Prostate gland (tissue), 2 donors: ENCODE measurements at regions not wholly inside any gene's neighbourhood (a gene's known extent, or its start where the extent isn't known, plus 50 kb on each side); places are given as distances from the start of the nearest gene placed in this dataset.

Source experiments
- DNase-seq: peaks from one replicate; pipeline ENCODE4 v3.0.0-alpha.2; 2019; ENCODE audit warnings: low spot score
- H3K27ac ChIP-seq, 2 donors: fragments of 200-600 bp; sonication (generic); 2 replicates each; pipeline ENCODE4 v1.5.1; 2017 to 2019
- H3K27me3 ChIP-seq: fragments of 200-600 bp; sonication (generic); replicated peaks from 2 replicates; pipeline ENCODE4 v1.5.1; 2019; ENCODE audit not compliant: insufficient read depth
- H3K36me3 ChIP-seq, 2 donors: fragments of 200-600 bp; sonication (generic); 1 replicate in 1 of 2; 2 replicates in 1 of 2; pipeline versions ENCODE4 v1.5.1 to v1.8.1; 2017 to 2019
- H3K4me1 ChIP-seq: fragments of 200-600 bp; sonication (generic); replicated peaks from 2 replicates; pipeline ENCODE4 v1.5.1; 2019
- H3K4me3 ChIP-seq, 2 donors: fragments of 200-600 bp; sonication (generic); 2 replicates each; pipeline ENCODE4 v1.5.1; 2017 to 2019
- H3K9me3 ChIP-seq: fragments of 200-600 bp; sonication (generic); 2 replicates; pipeline ENCODE4 v1.5.1; 2017
- POLR2A ChIP-seq: fragments of 450-650 bp; IDR thresholded peaks from one replicate; pipeline ENCODE4 v1.6.1; 2016; ENCODE audit warnings: antibody characterized with exemption, mild to moderate bottlenecking
- POLR2AphosphoS5 ChIP-seq: sonication (generic); formaldehyde crosslinking; IDR thresholded peaks from one replicate; pipeline ENCODE4 v1.6.1; 2017; ENCODE audit warnings: antibody characterized with exemption
- WGBS: methylation state at CpG from one replicate; pipeline ENCODE4 v1.1.5; 2018; 5-methylcytosine and 5-hydroxymethylcytosine counted together
- intact Hi-C: fragments of 100-400 bp; cut with DNase I; formaldehyde crosslinking; loops from one replicate; pipeline ENCODE4 v1.14.2; 2022
- TF ChIP-seq, protein P1 (sequence below), 4 experiments: fragments of 200-600 bp in 2 of 4; fragments of 450-650 bp in 2 of 4; sonication (generic) in 2 of 4; IDR thresholded peaks; 1 replicate in 3 of 4; 2 replicates in 1 of 4; pipeline ENCODE4 v1.5.1; 2016 to 2019; ENCODE audit warnings: antibody characterized with exemption in 4 of 4, mild to moderate bottlenecking in 2 of 4, moderate library complexity in 2 of 4

DNA sequence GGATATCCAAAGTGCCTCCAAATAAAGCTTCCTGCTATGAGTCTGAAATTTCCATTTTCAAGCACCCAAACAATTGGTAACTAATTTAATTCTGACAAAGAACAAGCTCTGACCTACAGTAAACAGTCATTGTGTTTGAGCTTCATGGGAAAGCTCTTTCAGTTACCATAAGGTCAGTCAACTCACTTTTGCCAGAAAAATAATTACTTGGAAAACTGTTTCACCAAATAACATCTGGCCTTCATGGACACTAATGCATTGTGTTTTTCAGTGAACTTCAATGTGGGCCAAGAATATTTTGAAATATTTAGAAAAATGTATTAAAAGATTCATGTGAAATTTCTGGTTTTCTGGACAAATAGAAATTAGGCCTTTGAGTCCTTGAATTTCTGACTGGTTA is 369.9 kb downstream of the GALR1 start:
- H3K27me3 ChIP-seq = peaks cover 3% of the 10 kb centered on the region
- H3K9me3 ChIP-seq = no peaks in the 10 kb centered on the region
- TF ChIP-seq POLR2AphosphoS5 (no peak), POLR2A (no peak)
- TF ChIP-seq, protein P1, sequence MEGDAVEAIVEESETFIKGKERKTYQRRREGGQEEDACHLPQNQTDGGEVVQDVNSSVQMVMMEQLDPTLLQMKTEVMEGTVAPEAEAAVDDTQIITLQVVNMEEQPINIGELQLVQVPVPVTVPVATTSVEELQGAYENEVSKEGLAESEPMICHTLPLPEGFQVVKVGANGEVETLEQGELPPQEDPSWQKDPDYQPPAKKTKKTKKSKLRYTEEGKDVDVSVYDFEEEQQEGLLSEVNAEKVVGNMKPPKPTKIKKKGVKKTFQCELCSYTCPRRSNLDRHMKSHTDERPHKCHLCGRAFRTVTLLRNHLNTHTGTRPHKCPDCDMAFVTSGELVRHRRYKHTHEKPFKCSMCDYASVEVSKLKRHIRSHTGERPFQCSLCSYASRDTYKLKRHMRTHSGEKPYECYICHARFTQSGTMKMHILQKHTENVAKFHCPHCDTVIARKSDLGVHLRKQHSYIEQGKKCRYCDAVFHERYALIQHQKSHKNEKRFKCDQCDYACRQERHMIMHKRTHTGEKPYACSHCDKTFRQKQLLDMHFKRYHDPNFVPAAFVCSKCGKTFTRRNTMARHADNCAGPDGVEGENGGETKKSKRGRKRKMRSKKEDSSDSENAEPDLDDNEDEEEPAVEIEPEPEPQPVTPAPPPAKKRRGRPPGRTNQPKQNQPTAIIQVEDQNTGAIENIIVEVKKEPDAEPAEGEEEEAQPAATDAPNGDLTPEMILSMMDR (IDR thresholded peaks at IDR 0.05) = no peak
- intact Hi-C loops = no loop called here
- no peaks in the 10 kb centered on the region for H3K36me3 ChIP-seq
- no peak overlapping the region for H3K27ac ChIP-seq
- no peak overlapping the region for H3K4me3 ChIP-seq
- H3K4me1 ChIP-seq = no peaks in the 10 kb centered on the region
- DNase-seq = no peak

DNA sequence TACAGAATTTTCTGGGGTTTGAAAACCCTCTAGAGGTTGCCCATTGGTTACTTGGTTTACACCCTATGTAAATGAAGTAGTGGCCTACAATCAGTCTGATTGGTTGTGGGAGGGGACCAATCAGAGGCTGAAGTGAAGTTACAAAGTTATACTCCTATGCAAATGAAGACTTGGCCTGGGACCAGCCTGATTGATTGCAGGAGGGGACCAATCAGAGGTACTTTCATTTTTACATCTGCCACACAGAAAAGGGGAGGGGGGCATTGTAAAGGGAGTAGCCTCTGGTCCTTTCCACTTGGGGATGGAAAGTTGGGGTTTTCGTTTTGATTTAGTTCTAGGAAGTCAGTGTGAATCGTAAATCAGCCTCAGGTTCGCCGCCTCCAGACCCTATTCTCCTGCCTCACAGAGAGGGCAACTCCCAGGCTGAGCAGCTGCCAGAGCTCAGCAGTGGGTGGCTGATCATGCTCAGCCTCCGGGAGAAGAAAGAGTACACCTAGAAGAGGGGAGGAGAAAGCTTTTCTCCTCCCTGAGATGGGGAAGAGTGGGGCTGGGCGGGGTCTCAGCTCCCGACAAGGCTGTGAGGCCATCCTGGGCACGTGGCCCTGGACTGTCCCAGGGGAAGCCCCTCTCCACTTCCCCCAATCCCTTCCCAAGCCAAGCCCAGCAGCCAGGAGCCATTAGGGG is 372.5 kb downstream of the GALR1 start:
- H3K27me3 ChIP-seq = no peaks in the 10 kb centered on the region
- H3K9me3 ChIP-seq = no peaks in the 10 kb centered on the region
- H3K4me1 ChIP-seq = no peaks in the 10 kb centered on the region
- WGBS = 67% methylated on average over 8 of the region's 8 CpGs
- intact Hi-C loops = no loop called here
- TF ChIP-seq POLR2A = no peak
- TF ChIP-seq, protein P1 (IDR thresholded peaks at IDR 0.05) = no peak
- no peak for TF ChIP-seq POLR2AphosphoS5
- H3K36me3 ChIP-seq = no peaks in the 10 kb centered on the region
- no peak overlapping the region for H3K27ac ChIP-seq
- no peak for DNase-seq
- H3K4me3 ChIP-seq = no peak overlapping the region

DNA sequence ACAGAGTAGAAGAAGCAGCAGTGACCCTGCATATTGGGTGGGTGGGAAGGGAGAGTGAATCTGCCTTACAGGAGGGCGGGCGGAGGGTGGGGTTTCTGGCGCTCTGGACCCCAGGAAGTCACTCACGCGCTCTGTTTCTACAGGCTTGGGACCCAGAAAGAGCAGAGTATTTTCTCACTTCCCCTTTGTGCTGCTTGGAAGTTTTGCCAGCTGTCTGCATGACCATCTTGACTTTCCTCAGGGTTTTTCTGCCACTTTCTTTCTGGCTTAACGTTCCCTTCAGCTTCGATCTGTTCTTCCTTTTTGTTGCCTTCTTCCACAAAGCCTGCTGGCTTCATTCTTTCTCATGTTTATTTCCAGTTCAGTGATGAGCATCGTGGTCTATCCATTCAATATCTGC is 383.1 kb downstream of the GALR1 start:
- TF ChIP-seq, protein P1 (IDR thresholded peaks at IDR 0.05) = no peak
- no peak for TF ChIP-seq POLR2A
- no peak for TF ChIP-seq POLR2AphosphoS5
- no peak for DNase-seq
- Histone ChIP-seq H3K27ac (no peak overlapping the region), H3K9me3 (no peaks in the 10 kb centered on the region), H3K27me3 (no peaks in the 10 kb centered on the region), H3K4me1 (no peaks in the 10 kb centered on the region), H3K36me3 (no peaks in the 10 kb centered on the region), H3K4me3 (no peak overlapping the region)
- intact Hi-C loops = no loop called here
- WGBS = 70% methylated on average over 8 of the region's 8 CpGs

DNA sequence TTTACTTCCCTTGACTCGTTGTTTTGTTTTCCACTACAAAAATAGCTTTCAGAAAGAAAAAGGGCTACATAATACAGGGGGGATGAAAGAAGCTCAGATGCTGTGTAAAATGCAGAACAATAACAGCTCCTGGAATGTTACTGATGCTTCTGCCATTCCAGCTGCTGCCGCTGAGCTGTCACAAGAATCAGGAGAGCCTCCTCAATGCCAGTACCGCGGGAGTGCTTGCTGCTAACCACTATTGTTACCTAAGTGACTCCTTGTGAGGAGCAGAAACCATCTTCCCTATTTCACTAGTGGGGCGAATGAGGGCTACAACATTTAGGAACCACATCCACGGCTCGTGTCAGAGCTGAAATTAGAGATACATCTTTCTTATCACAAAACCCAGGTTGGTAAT is 384.8 kb downstream of the GALR1 start:
- Histone ChIP-seq H3K27me3 (no peaks in the 10 kb centered on the region), H3K36me3 (no peaks in the 10 kb centered on the region), H3K9me3 (no peaks in the 10 kb centered on the region), H3K27ac (no peak overlapping the region), H3K4me3 (no peak overlapping the region), H3K4me1 (no peaks in the 10 kb centered on the region)
- no peak for DNase-seq
- 85% methylated on average over 7 of the region's 7 CpGs for WGBS
- intact Hi-C loops = no loop called here
- no peak for TF ChIP-seq POLR2A
- no peak for TF ChIP-seq POLR2AphosphoS5
- TF ChIP-seq, protein P1 (IDR thresholded peaks at IDR 0.05) = no peak

DNA sequence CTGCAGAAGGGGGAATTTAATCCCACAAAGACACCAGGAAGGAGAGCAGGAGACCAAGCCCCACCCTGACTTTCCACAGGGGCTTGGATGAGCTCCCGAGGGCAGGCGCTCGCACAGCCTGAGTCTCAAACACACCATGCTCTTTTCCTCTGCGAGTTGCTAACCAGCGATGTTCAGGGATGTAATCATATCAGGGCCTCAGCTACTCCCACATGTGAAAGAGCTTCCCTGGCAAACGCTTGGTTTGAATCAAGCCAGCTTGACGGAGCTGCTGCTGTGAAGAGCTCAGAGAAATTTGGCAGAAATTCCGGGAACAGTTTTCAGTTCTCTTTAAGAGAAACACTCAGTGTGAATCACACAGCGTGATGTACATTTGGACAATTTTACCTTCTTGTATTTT is 385.8 kb downstream of the GALR1 start:
- H3K4me3 ChIP-seq = no peak overlapping the region
- 56% methylated on average over 9 of the region's 9 CpGs for WGBS
- no peaks in the 10 kb centered on the region for H3K9me3 ChIP-seq
- TF ChIP-seq, protein P1 (IDR thresholded peaks at IDR 0.05) = no peak
- TF ChIP-seq POLR2A (no peak), POLR2AphosphoS5 (no peak)
- intact Hi-C loops = no loop called here
- H3K27ac ChIP-seq = no peak overlapping the region
- no peaks in the 10 kb centered on the region for H3K4me1 ChIP-seq
- DNase-seq = no peak
- no peaks in the 10 kb centered on the region for H3K36me3 ChIP-seq
- no peaks in the 10 kb centered on the region for H3K27me3 ChIP-seq
